Activated T-cell treated with anti-CD3 and anti-CD28 coated beads, Interleukin-2, amount 50 U/mL, for 72 hours (primary cell): ENCODE measurements at regions not wholly inside any gene's neighbourhood (a gene's known extent, or its start where the extent isn't known, plus 50 kb on each side); places are given as distances from the start of the nearest gene placed in this dataset.
"Not testable (repeated sequence)": the region's sequence is repeated elsewhere in the genome, so short reads cannot be mapped to it uniquely, and the experiment has no call there.

Experiments used
- ATAC-seq, 2 donors: fragments of 150-1000 bp; cut with Tn5 transposase; replicated peaks in 1 of 2; 2 replicates each; pipeline ENCODE4 v1.10.0; 2021; ENCODE audit warnings: moderate library complexity in 2 of 2, mild to moderate bottlenecking in 1 of 2
- DNase-seq, 2 donors: peaks; one replicate each; pipeline ENCODE4 v3.0.0; 2021 to 2022; ENCODE audit warnings: mixed read lengths in 1 of 2
- H3K27ac Mint-ChIP-seq: one replicate; pipeline ENCODE4 v1.8.0; 2022; ENCODE audit warnings: mild to moderate bottlenecking, moderate library complexity, mixed read lengths
- H3K27me3 Mint-ChIP-seq: one replicate; pipeline ENCODE4 v1.8.0; 2022; ENCODE audit warnings: low read depth, mixed read lengths
- H3K36me3 Mint-ChIP-seq, 2 donors: one replicate each; pipeline ENCODE4 v1.8.0; 2022; ENCODE audit warnings: mixed read lengths in 2 of 2, mild to moderate bottlenecking in 1 of 2; ENCODE audit not compliant: insufficient read depth in 2 of 2
- H3K4me1 Mint-ChIP-seq: one replicate; pipeline ENCODE4 v1.8.0; 2022; ENCODE audit warnings: low read depth, mixed read lengths
- H3K4me3 Mint-ChIP-seq, 2 donors: one replicate each; pipeline ENCODE4 v1.8.0; 2022; ENCODE audit warnings: mild to moderate bottlenecking in 2 of 2, mixed read lengths in 2 of 2, moderate library complexity in 2 of 2
- H3K9me3 Mint-ChIP-seq, 2 donors: one replicate each; pipeline ENCODE4 v1.8.0; 2022; ENCODE audit warnings: mixed read lengths in 2 of 2

DNA sequence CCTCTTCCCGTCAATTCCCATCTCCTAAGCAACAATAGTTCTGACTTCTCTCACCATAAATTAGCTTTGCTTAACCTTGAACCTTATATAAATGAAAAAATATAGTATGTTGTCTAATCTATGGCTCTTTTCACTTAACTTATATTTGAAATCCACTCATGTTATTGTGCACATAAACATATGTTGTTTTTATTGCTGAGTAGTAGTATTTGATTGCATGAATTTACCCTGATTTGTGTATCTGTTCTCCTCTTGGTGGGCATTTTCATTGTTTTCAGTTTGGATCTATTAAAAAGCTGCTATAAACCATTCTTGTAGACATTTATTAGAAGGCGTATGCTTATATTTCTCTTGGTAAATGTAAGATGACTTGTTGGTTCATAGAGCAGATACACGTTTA lies 874.3 kb upstream of the ZEB2 start:
- H3K4me1 Mint-ChIP-seq: no peaks in the 10 kb centered on the region
- no peaks in the 10 kb centered on the region for H3K9me3 Mint-ChIP-seq
- no peak overlapping the region for H3K4me3 Mint-ChIP-seq
- no peak for ATAC-seq
- H3K27ac Mint-ChIP-seq: no peak overlapping the region
- H3K27me3 Mint-ChIP-seq: no peaks in the 10 kb centered on the region
- H3K36me3 Mint-ChIP-seq: no peaks in the 10 kb centered on the region
- no peak for DNase-seq

DNA sequence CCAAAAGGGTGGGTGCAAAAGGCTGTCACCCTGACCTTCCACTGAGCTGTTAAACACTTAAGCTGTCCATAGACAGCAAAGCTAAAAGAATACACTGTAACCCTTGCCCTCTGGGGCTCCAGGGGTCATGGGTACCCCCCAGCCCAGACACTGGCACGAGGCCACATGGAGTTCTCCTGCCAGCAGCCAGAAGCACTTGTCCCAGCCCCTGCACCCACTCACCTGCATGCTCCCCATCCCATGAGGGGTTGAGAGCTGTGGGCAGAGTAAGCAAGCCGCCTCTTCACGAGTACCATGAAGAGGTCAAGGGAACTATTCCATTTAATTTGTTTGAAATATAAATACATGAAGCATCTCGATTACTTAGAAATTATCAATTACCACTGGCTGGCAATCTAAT lies 867.1 kb upstream of the ZEB2 start:
- DNase-seq (no peak), ATAC-seq (no peak)
- no peaks in the 10 kb centered on the region for H3K4me1 Mint-ChIP-seq
- no peaks in the 10 kb centered on the region for H3K27me3 Mint-ChIP-seq
- H3K27ac Mint-ChIP-seq: no peak overlapping the region
- no peaks in the 10 kb centered on the region for H3K36me3 Mint-ChIP-seq
- peaks cover 1 to 2% of the 10 kb centered on the region in 2 donors for H3K9me3 Mint-ChIP-seq
- H3K4me3 Mint-ChIP-seq: no peak overlapping the region

DNA sequence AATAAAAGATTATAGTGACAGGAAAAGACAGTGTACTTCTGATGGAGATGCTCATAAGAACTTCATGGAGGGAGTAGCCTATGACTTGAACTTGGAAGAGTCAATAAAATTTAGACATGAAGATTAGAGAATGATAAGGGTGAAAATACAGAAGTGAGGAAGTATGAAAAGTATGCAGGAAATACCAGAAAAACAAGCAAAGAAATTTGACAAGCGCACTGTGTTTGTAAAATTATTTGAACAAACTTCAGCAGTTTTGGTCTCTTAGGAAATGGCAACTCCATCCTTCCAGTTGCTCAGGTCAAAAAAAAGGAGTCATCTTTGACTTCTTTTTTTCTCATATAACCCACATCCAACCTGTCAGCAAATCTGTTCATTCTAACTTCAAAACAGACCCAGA lies 864.0 kb upstream of the ZEB2 start:
- Mint-ChIP-seq H3K27me3 (no peaks in the 10 kb centered on the region), H3K36me3 (no peaks in the 10 kb centered on the region), H3K4me1 (no peaks in the 10 kb centered on the region), H3K27ac (no peak overlapping the region), H3K4me3 (no peak overlapping the region), H3K9me3 (peaks cover 1 to 2% of the 10 kb centered on the region in 2 donors)
- no peak for ATAC-seq
- DNase-seq: no peak

DNA sequence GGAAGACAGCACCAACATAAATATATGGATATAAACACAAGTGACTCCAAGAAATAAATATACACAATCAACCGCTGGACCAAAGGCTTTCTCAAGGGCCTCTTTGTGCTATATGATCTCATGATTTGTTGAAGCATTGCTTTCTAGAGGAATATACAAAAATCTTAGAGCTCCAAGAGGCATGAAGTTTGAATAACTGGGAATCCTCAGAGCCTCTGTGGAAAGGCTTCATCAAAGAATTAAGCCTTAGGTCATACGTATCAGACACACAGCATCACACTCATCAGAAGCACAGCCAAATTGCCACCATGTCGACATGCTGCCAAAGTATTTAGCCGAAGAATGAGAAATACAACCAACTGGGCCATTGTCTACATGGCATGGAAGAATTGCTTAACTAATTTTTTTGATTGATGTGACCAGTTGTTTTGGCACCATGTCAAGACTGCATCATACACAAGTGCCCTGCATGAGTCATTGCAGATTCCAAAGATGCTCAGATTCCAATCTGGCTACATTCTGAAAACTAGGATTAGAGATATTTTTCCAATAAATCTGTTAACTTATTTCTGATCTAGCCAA lies 860.6 kb upstream of the ZEB2 start:
- no peak overlapping the region for H3K4me3 Mint-ChIP-seq
- H3K9me3 Mint-ChIP-seq: peaks cover 1 to 2% of the 10 kb centered on the region in 2 donors
- H3K36me3 Mint-ChIP-seq: no peaks in the 10 kb centered on the region
- no peak overlapping the region for H3K27ac Mint-ChIP-seq
- H3K4me1 Mint-ChIP-seq: no peaks in the 10 kb centered on the region
- DNase-seq (no peak), ATAC-seq (no peak)
- H3K27me3 Mint-ChIP-seq: no peaks in the 10 kb centered on the region

DNA sequence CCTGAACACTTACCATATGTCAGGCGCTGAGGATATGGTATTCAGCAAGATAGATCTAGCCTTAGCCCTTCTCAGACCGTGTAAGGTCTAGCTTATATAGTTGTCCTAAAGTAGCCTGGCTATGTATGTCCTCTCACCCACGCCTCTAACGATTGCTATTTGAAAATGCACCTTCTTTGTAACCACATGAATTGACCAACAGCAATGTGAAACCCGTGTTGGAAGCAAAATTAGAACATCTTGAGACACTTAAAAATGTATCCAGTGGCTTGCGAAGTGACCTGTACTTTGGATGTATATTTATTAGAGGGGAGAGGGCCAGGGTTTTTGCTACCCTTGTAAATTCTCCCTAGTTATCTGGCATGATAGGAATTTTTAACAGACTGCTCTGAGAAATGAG lies 860.0 kb upstream of the ZEB2 start:
- H3K4me3 Mint-ChIP-seq: no peak overlapping the region
- H3K9me3 Mint-ChIP-seq: no peaks in the 10 kb centered on the region
- no peaks in the 10 kb centered on the region for H3K36me3 Mint-ChIP-seq
- no peaks in the 10 kb centered on the region for H3K4me1 Mint-ChIP-seq
- no peak overlapping the region for H3K27ac Mint-ChIP-seq
- DNase-seq (no peak), ATAC-seq (no peak)
- H3K27me3 Mint-ChIP-seq: no peaks in the 10 kb centered on the region

DNA sequence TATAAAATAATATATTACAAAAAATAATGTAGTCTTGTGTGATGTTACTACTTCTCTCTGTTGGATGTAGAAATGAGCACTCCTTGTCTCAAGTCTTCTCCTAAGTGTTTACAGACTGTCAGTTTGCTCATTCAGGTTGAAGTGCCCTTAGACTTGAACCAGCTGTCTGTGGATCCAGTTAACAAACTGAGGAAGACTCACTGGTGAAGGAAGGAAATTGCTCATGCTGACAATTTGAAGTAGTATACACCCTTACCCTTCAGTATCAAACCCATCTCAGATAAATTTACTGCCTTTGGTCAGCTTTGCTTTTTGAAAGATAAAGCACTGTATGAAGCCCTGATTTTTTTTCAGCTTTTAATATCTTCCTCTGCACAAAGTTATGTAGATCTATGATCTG lies 854.2 kb upstream of the ZEB2 start:
- Mint-ChIP-seq H3K9me3 (no peaks in the 10 kb centered on the region), H3K36me3 (no peaks in the 10 kb centered on the region), H3K4me1 (no peaks in the 10 kb centered on the region), H3K27me3 (peaks cover 10% of the 10 kb centered on the region), H3K27ac (no peak overlapping the region), H3K4me3 (no peak overlapping the region)
- DNase-seq (no peak), ATAC-seq (no peak)

DNA sequence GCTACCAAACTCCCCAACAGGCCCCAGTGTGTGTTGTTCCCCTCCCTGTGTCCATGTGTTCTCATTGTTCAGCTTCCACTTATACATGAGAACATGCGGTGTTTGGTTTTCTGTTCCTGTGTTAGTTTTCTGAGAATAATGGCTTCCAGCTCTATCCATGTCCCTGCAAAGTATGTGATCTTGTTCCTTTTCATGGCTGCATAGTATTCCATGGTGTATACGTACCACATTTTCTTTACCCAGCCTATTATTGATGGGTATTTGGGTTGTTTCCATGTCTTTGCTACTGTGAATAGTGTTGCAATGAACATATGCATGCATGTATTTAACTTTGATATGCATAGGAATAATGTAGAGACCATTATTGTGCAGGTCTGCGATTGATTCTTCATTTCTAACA lies 847.4 kb upstream of the ZEB2 start:
- not testable (repeated sequence) for H3K4me3 Mint-ChIP-seq, H3K9me3 Mint-ChIP-seq, DNase-seq, H3K27ac Mint-ChIP-seq, ATAC-seq, H3K27me3 Mint-ChIP-seq, H3K4me1 Mint-ChIP-seq, H3K36me3 Mint-ChIP-seq

DNA sequence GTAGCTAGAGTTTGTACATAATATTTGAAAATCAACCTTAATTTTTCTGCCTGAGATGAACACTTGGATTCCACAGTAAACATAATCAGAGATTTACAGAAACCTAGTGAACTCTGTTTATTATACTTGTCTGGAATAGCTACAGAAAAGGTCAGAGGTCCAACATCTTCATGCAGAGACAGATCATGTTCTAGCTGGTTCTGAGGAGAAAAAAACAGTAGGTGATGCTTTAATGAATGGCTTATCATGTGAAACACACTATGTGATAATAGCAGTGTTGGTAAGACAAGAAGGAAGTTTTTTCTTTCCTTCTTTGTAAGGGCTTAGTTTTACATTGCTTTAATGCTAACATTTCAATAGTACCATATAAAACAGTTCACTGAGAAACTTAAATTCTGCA lies 846.4 kb upstream of the ZEB2 start:
- Mint-ChIP-seq H3K27ac (no peak overlapping the region), H3K36me3 (no peaks in the 10 kb centered on the region), H3K4me3 (no peak overlapping the region), H3K9me3 (peaks cover 2% of the 10 kb centered on the region in 2 donors), H3K27me3 (peaks cover 4% of the 10 kb centered on the region), H3K4me1 (no peaks in the 10 kb centered on the region)
- no peak for ATAC-seq
- DNase-seq: no peak

DNA sequence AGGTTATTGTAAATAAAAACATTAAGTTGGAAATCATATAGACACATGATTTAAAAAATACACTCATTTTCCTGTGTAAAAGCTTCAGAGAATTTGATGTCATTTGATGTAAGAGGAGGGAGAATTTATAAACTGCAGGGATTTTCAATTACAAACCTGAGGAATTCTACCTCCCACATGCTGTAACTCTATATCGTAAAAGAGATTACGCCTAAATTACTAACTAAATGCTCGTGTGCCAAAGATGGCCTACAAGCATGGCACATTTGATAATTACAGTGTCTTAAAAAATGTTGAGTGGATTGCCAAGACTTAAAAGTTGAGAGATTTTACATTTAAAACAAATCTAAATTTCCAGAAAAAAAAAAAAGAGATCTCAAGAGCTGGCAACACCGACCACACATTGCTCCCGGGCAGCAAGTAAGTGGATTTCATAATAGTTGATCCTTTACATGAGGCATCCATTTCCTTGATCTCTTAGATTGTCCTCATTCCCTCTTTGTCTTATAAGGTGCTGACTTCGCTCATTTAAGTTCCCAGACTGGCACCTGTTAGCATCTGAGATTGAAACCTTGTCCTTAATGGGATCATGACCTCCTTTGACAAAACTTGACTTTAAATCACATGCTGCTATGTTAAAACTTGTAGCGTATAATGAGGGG lies 840.3 kb upstream of the ZEB2 start:
- H3K9me3 Mint-ChIP-seq: no peaks in the 10 kb centered on the region
- no peaks in the 10 kb centered on the region for H3K27me3 Mint-ChIP-seq
- H3K36me3 Mint-ChIP-seq: no peaks in the 10 kb centered on the region
- no peaks in the 10 kb centered on the region for H3K4me1 Mint-ChIP-seq
- no peak overlapping the region for H3K4me3 Mint-ChIP-seq
- H3K27ac Mint-ChIP-seq: no peak overlapping the region
- DNase-seq (no peak), ATAC-seq (no peak)

DNA sequence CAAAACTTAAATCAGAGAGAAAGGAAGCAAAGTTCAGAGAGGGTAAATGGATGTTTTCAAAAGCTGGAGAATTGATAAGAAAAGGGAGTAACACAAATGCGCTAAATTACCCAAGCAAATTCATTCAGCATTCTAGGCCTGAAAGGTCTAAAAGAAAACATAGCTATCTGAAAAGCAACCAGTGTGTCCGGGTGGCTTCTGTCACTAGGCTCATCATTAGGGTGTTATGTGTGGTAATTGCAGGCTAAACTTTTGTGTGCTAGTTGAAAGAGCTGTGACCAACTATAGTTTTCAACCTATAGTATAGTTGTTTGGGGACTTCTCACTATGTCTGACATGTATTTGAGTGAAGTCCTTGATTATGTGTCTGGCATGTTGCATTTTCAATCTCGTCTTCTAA lies 839.6 kb upstream of the ZEB2 start:
- DNase-seq (no peak), ATAC-seq (no peak)
- Mint-ChIP-seq H3K36me3 (no peaks in the 10 kb centered on the region), H3K4me3 (no peak overlapping the region), H3K9me3 (no peaks in the 10 kb centered on the region), H3K4me1 (no peaks in the 10 kb centered on the region), H3K27me3 (no peaks in the 10 kb centered on the region), H3K27ac (no peak overlapping the region)

DNA sequence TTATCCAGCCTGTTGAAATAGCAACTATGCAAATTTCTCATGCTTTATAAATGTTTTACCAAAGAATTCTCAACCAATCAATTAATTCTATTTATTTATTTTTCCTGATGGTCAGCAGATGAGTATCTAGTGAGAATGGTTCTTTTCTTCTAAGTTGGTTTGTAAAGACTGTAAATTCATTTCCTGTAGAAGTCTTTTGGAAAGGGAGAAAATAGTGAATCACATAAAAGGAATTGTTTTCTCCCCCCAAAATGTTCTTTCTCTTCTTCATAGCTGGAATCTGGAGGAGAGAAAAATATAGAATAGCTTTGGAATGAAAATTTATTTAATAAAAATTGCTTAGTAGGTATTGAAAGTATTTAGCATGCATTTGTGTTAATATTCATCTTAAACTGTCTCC lies 836.1 kb upstream of the ZEB2 start:
- DNase-seq (no peak), ATAC-seq (no peak)
- H3K36me3 Mint-ChIP-seq: no peaks in the 10 kb centered on the region
- no peaks in the 10 kb centered on the region for H3K27me3 Mint-ChIP-seq
- H3K27ac Mint-ChIP-seq: no peak overlapping the region
- no peak overlapping the region for H3K4me3 Mint-ChIP-seq
- no peaks in the 10 kb centered on the region for H3K4me1 Mint-ChIP-seq
- H3K9me3 Mint-ChIP-seq: no peaks in the 10 kb centered on the region

DNA sequence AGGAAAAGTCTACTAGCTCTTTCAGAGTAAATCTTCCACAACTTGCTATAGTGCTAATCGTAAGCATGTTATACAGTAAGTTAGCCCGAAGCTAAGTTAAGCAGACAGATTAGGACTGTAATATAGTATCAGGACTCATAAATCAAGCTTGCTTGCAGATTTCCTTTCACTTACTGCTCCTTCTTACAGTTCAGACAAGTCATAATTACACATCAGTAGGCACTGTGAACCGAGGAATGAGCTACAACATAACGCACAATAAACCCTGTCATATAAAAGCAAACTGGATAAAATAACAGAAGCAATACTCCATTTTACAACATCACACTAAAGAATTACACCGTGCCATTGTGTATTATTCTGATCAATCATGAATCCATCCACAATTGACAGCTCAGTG lies 832.6 kb upstream of the ZEB2 start:
- Mint-ChIP-seq H3K27me3 (no peaks in the 10 kb centered on the region), H3K4me3 (no peak overlapping the region), H3K9me3 (no peaks in the 10 kb centered on the region), H3K27ac (no peak overlapping the region), H3K36me3 (no peaks in the 10 kb centered on the region), H3K4me1 (no peaks in the 10 kb centered on the region)
- DNase-seq (no peak), ATAC-seq (no peak)

DNA sequence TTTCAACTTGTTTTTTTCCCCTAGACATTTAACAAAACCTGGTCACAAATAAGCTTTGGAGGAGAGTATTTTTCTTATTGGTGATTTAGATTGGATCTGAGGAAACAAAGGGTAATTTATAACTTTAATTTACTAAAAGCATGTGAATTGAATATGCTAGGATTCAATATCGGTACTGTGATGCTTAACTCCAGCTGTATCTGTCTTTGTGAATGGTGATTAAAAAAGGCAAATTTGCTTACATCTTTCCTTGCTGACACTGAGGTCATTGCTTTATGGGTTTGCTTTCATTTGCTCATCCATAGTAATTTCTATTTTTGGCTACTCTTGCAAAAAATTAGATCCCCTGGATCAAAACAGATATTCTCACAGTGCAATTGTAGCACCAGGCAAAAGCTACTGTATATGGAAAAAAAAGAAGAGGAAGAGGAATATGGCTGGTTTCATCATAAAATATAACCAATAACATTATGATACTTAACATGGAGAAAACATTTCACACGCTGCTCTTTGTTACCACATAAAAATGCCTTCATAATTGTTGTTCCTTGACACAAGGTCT lies 832.0 kb upstream of the ZEB2 start:
- no peak for DNase-seq
- H3K9me3 Mint-ChIP-seq: no peaks in the 10 kb centered on the region
- H3K4me3 Mint-ChIP-seq: no peak overlapping the region
- no peaks in the 10 kb centered on the region for H3K27me3 Mint-ChIP-seq
- H3K4me1 Mint-ChIP-seq: no peaks in the 10 kb centered on the region
- no peak overlapping the region for H3K27ac Mint-ChIP-seq
- no peak for ATAC-seq
- H3K36me3 Mint-ChIP-seq: no peaks in the 10 kb centered on the region

DNA sequence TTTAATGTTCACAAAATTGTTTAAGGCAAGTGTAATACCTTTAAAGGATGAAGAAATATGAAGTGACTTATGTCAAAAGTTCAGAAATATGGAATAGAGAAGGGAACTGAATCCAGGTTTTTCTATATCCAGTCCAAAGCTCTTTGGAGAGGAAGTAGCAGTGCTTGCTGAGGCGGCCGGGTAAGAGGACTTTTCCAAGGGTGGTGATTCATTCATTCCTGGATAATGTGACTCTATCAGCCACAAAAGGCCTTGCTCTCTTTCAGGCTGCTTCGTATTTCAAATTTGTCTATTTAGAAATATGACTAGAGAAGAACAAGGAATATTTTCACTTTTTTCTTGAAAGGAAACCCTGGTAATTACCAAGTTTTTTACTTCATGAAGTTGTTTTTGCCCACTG lies 830.1 kb upstream of the ZEB2 start:
- no peaks in the 10 kb centered on the region for H3K36me3 Mint-ChIP-seq

More for the DNA sequence above, 830.1 kb upstream of the ZEB2 start:
- no peaks in the 10 kb centered on the region for H3K4me1 Mint-ChIP-seq
- H3K4me3 Mint-ChIP-seq: no peak overlapping the region
- no peaks in the 10 kb centered on the region for H3K27me3 Mint-ChIP-seq
- H3K9me3 Mint-ChIP-seq: no peaks in the 10 kb centered on the region
- ATAC-seq: no peak
- no peak overlapping the region for H3K27ac Mint-ChIP-seq
- DNase-seq: no peak
